ENCODE measurements at regions not wholly inside any gene's neighbourhood (a gene's known extent, or its start where the extent isn't known, plus 50 kb on each side); places are given as distances from the start of the nearest gene placed in this dataset.

GRCh38 chr13:107580741-107581412, 634.5 kb downstream of the LIG4 start:
- TF ChIP-seq CTCF (conservative IDR thresholded peaks at IDR 0.05): no peak
- Mint-ChIP-seq H3K27ac (ENCODE audit: unreplicated experiment) (peak overlapping the region; percentile 66), H3K36me3 (ENCODE audit: low read depth) (peaks cover 2% of the 10 kb centered on the region), H3K4me3 (no peak overlapping the region), H3K27me3 (ENCODE audit: low read depth) (no peaks in the 10 kb centered on the region), H3K4me1 (peaks cover 8% of the 10 kb centered on the region), H3K9me3 (peaks cover 6% of the 10 kb centered on the region)
- no peak for DNase-seq (ENCODE audit: low read depth, low spot score)

- H3K27ac Mint-ChIP-seq (ENCODE audit: unreplicated experiment): no peak overlapping the region
- peaks cover 26% of the 10 kb centered on the region for H3K4me1 Mint-ChIP-seq
- no peak overlapping the region for H3K4me3 Mint-ChIP-seq
- H3K9me3 Mint-ChIP-seq: peaks cover 6% of the 10 kb centered on the region
- TF ChIP-seq CTCF (conservative IDR thresholded peaks at IDR 0.05): no peak
- no peak for DNase-seq (ENCODE audit: low read depth, low spot score)
- no peaks in the 10 kb centered on the region for H3K27me3 Mint-ChIP-seq (ENCODE audit: low read depth)
- H3K36me3 Mint-ChIP-seq (ENCODE audit: low read depth): peaks cover 2% of the 10 kb centered on the region
These were observed 638.9 kb downstream of the LIG4 start for GRCh38 chr13:107576430-107576829.

- TF ChIP-seq CTCF (conservative IDR thresholded peaks at IDR 0.05): no peak
- H3K4me1 Mint-ChIP-seq: peaks cover 19% of the 10 kb centered on the region
- H3K36me3 Mint-ChIP-seq (ENCODE audit: low read depth): peaks cover 2% of the 10 kb centered on the region
- no peak overlapping the region for H3K27ac Mint-ChIP-seq (ENCODE audit: unreplicated experiment)
- H3K4me3 Mint-ChIP-seq: no peak overlapping the region
- H3K9me3 Mint-ChIP-seq: peaks cover 3% of the 10 kb centered on the region
- no peaks in the 10 kb centered on the region for H3K27me3 Mint-ChIP-seq (ENCODE audit: low read depth)
- DNase-seq (ENCODE audit: low read depth, low spot score): no peak
These were observed 640.7 kb downstream of the LIG4 start for GRCh38 chr13:107574517-107575210.

GRCh38 chr13:107573184-107573583, 642.2 kb downstream of the LIG4 start:
- Mint-ChIP-seq H3K27ac (ENCODE audit: unreplicated experiment) (peak overlapping the region; percentile 28), H3K4me1 (peaks cover 19% of the 10 kb centered on the region), H3K4me3 (no peak overlapping the region), H3K27me3 (ENCODE audit: low read depth) (no peaks in the 10 kb centered on the region), H3K36me3 (ENCODE audit: low read depth) (peaks cover 2% of the 10 kb centered on the region), H3K9me3 (peaks cover 5% of the 10 kb centered on the region)
- no peak for DNase-seq (ENCODE audit: low read depth, low spot score)
- no peak for TF ChIP-seq CTCF (conservative IDR thresholded peaks at IDR 0.05)

- DNase-seq (ENCODE audit: low read depth, low spot score): no peak
- TF ChIP-seq CTCF (conservative IDR thresholded peaks at IDR 0.05): no peak
- H3K27me3 Mint-ChIP-seq (ENCODE audit: low read depth): no peaks in the 10 kb centered on the region
These were observed 643.2 kb downstream of the LIG4 start for GRCh38 chr13:107572156-107572555.

More at GRCh38 chr13:107572156-107572555, 643.2 kb downstream of the LIG4 start:
- Mint-ChIP-seq H3K4me1 (peaks cover 19% of the 10 kb centered on the region), H3K4me3 (no peak overlapping the region), H3K36me3 (ENCODE audit: low read depth) (no peaks in the 10 kb centered on the region), H3K9me3 (peaks cover 2% of the 10 kb centered on the region), H3K27ac (ENCODE audit: unreplicated experiment) (no peak overlapping the region)

Measured in neural crest cell (in vitro differentiated cells).